HG02884 (cell line): ENCODE measurements at regions not wholly inside any gene's neighbourhood (a gene's known extent, or its start where the extent isn't known, plus 50 kb on each side); places are given as distances from the start of the nearest gene placed in this dataset.

ENCODE experiments used
- ATAC-seq: cut with Tn5 transposase; IDR thresholded peaks from one replicate; pipeline ENCODE4 v1.9.1; 2021; ENCODE audit warnings: mild to moderate bottlenecking, moderate library complexity; ENCODE audit not compliant: unreplicated experiment

- ATAC-seq, result no peak
Observed at GRCh38 chr5:20590356-20590755, 602.4 kb upstream of the CDH18 start.

- ATAC-seq, result no peak
Observed at GRCh38 chr5:20575571-20575970, 587.6 kb upstream of the CDH18 start.

- ATAC-seq, result no peak
Observed at GRCh38 chr5:20574576-20574975, 586.6 kb upstream of the CDH18 start.

DNA sequence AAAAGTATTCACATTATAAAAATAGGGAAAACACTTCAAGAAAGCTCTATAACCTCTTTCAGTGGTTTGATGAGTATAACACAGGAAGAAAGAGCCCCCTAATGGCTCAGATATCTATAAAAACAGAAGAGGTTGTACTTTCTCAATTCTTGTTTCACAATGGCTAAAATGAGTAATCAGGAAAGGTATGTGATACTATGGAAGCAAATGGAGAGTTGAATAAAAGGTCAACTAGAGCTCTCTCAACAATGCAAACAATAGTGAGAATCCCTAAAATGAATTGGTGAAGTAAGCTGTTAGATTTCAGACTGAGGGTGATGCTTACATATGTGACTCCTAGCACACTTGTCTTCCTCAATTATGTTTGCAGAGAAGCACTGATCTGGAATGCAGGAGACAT, 584.6 kb upstream of the CDH18 start:
- no peak for ATAC-seq

GRCh38 chr5:20570486-20570885, 582.5 kb upstream of the CDH18 start:
- no peak for ATAC-seq

DNA sequence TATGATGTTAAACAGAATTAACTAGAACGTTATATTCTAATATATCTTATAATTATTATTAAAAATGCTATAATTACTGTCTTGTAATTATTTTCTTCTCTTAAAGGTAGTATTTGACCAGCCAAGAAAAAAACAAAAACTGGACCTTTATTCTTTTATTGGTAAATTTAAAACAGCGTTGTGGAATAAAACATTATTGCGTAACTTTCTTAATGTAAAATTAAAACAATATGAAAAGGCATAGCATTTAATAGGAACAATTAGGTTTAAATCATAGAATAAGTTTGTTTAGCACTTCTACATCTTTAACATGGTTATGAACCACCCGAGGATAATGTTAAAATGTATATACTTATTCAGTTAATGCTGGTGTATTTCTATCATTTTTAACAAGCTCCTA, 574.5 kb upstream of the CDH18 start:
- ATAC-seq, result no peak

DNA sequence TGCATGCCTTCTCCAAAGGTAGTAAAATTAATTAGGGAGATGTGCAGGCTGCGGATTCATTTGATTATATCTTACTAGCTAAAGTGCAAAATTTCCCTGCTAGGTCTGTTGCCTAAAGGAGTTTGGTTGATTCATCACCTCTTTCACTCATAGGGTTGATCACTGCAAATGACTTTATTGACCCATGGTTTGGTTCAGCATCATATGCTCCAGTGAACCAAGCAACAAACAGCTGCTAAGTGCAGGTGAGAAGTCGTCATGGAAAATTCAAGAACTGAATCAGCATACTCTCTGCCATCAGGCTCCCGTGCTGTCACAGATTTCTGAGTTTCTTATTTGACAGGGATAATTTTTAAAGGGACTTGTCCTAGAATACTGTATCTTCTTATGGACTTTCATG, 571.8 kb upstream of the CDH18 start:
- ATAC-seq, result no peak

DNA sequence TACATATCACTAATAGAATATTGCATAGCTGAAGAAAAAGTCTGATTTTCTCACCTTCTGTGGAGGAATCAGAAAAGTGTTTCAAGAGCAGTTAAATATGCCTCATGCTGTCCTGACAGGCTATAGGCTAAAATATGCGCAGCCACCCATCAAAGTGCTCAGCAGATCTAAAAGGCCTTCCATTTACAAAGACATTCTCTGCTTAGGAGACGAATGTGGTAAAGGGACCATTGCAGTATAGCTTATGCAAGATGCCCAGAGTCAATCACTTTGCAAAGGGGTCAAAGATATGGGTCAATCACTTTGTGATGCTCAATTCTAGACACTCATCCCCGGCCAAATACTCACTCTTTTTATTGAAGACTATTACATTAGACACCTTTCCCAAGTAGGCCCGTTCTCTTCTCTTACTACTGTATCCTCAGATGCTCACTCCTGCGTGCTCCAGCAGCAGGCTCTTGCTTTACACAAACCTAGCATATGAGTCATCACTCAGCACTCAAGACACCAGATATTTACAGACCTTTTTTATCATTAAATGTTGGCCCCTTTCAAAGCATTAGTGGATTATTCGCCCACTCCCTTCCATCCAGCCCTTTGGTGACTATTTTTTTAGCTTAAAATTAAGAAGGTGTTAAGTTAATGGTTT, 568.2 kb upstream of the CDH18 start:
- no peak for ATAC-seq

GRCh38 chr5:20555034-20555433, 567.0 kb upstream of the CDH18 start:
- ATAC-seq, result no peak

- no peak for ATAC-seq
Observed at GRCh38 chr5:20554001-20554400, 566.0 kb upstream of the CDH18 start.

DNA sequence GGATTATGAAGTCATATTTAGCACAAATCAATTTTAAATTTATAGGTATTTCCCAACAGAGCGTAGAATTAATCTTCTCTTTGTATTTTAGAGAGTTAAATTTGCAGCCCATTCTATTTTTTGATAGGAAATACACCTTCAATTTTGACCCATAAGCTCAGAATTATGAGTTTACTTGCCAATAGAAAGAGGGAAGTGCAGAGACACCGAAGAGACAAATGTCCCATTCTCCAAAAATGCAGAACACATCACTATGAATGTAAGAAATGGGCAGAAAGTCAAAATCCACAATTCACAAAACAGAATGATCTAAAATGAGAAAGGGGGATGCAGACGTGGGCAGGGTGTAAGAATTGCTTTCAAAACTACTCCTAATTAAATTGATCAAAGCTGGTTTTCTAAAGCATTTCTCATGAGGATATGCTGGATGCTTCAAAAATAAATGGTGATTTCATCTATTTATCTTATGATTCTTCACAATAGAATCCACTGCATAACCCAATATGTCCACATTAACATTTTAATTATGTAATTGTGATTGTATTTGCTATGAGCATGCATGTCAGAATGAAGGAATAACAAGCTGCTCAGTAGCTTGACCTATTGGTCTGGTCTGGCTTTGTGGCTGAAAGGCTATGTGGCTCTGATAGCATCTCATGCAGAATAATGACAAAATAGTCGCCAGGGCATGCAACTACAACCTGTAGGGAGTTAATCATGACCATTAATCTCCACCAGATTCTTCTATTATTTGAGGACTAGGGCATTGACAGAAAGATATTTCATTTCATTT, 550.1 kb upstream of the CDH18 start:
- ATAC-seq, result no peak

DNA sequence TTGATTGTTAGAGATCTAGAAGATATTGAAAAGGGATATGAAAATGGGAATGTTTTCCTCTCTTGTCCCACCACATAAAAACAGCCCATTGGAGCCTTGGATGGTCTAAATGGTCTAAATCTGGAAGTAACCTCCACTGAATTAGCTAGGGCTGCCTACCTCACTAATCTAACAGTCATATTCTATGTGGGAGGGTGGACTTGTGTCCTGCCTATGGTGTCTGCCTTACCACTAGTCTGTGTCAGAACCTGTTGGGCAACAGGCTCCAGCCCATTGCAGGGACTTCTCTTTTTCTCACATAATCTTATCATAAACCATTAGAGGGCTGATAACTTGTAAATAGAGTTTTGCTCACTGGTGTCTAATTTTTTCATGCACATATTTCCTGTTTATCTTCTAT, 548.8 kb upstream of the CDH18 start:
- ATAC-seq, result no peak

DNA sequence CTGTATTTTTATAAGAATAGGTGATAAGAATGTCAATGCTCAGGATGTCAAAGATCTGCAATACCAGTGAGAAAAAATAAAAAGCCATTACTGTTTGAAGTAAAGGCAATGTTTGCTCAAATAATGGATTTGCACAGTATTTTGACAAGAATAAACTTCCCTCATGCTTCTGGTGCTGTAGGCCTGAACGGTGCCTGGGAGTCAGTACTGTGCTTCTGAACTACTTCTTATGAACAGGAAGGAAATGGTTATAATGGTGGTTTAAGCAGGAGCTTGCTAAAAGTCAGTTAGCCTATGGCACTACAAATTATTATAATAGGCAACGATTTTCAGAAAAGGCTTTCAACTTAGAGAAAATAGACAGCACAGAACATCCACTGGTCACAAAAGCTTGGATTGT, 548.3 kb upstream of the CDH18 start:
- ATAC-seq, result no peak

- ATAC-seq, result no peak
Observed at GRCh38 chr5:20528471-20528870, 540.5 kb upstream of the CDH18 start.

DNA sequence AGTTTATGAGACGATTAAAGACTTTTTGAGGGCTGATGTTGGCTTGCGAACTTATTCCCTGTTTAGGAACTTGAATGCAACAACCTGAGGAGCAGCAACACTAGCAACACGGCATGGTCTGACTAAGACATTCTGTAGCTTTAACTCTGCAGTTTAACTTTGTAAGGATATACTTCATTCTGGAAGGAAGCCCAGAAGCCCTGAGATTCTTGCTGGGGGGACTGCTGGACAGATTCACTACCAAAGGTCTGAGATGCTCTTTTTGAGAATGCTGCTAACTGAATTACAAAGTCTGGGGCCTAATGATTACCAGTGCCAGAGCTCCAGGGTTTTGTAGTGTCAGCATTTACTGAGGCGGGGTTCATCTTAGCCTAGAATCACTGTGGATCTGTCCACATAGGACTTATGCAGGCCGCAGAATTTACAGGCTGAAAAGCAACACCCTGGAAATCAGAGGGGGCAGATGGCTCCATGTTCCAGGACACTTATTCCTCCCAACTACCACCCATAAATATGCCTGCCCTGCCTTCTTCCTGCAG, 537.1 kb upstream of the CDH18 start:
- no peak for ATAC-seq

GRCh38 chr5:20522905-20523482, 535.0 kb upstream of the CDH18 start:
- ATAC-seq, result no peak

- no peak for ATAC-seq
Observed at GRCh38 chr5:20515606-20516005, 527.6 kb upstream of the CDH18 start.

GRCh38 chr5:20514145-20514544, 526.1 kb upstream of the CDH18 start:
- ATAC-seq, result no peak

- ATAC-seq, result no peak
Observed at GRCh38 chr5:20500546-20500945, 512.5 kb upstream of the CDH18 start.

DNA sequence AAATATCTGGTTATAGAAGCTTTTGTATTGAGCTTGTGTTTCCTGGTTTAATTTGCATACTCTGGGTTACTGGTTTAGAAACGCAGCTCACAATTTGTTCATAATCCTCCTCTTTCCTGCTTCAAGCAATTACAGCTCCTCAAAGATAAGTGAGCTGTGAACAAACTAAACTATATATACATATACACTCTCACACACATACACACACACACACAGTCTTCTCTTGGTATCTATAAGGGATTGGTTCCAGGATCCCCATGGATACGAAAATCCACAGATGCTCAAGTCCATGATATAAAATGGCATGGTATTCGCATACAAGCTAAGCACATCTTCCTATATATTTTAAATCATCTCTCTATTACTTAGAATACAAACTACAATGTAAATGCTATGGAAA, 510.9 kb upstream of the CDH18 start:
- no peak for ATAC-seq

GRCh38 chr5:20498102-20498501, 510.1 kb upstream of the CDH18 start:
- ATAC-seq, result no peak

GRCh38 chr5:20497356-20497755, 509.4 kb upstream of the CDH18 start:
- ATAC-seq, result no peak
